Type B pancreatic cell (in vitro differentiated cells): ENCODE measurements at regions not wholly inside any gene's neighbourhood (a gene's known extent, or its start where the extent isn't known, plus 50 kb on each side); places are given as distances from the start of the nearest gene placed in this dataset.

ENCODE experiments used
- DNase-seq: peaks from one replicate; pipeline ENCODE4 v3.0.0; 2021; ENCODE audit warnings: mixed read lengths; ENCODE audit not compliant: unreplicated experiment; ENCODE audit errors: extremely low spot score
- H3K27ac Mint-ChIP-seq: 2 replicates; pipeline ENCODE4 v1.8.0; 2021; ENCODE audit warnings: mild to moderate bottlenecking, mixed read lengths
- H3K27me3 Mint-ChIP-seq: 2 replicates; pipeline ENCODE4 v1.8.0; 2021; ENCODE audit warnings: mixed read lengths
- H3K36me3 Mint-ChIP-seq: 2 replicates; pipeline ENCODE4 v1.8.0; 2021; ENCODE audit warnings: mixed read lengths
- H3K4me1 Mint-ChIP-seq: one replicate; pipeline ENCODE4 v1.8.0; 2021; ENCODE audit warnings: mixed read lengths; ENCODE audit not compliant: unreplicated experiment
- H3K4me3 Mint-ChIP-seq: 2 replicates; pipeline ENCODE4 v1.8.0; 2021; ENCODE audit warnings: mild to moderate bottlenecking, mixed read lengths
- H3K9me3 Mint-ChIP-seq: 2 replicates; pipeline ENCODE4 v1.8.0; 2021; ENCODE audit warnings: mixed read lengths
- TF ChIP-seq, protein P1 (sequence below): fragments of 200-600 bp; sonication (generic); conservative IDR thresholded peaks from 2 replicates; pipeline ENCODE4 v1.5.0; 2021; ENCODE audit warnings: antibody characterized with exemption, mild to moderate bottlenecking

DNA sequence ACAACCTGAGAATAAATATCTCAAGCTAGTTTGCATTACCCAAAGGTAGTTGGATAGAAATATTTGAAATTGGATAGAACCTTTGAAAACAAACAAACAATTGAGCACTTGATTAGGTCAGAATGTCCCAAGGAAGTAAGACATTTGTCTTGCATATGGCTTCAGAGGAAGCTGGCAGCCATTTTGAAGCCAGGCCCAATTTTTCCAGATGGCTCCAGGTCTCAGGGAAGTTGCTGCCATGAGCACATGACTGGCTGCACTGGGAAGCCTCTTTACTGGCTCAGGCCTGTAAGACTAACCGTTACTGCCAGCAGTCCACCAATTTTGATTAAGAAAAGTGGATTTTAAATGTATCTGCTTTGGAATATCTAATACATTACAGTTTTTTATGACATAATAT lies 448.9 kb upstream of the DPH6 start:
- no peak for DNase-seq
- Mint-ChIP-seq H3K27ac (no peak overlapping the region), H3K4me3 (no peak overlapping the region), H3K27me3 (no peaks in the 10 kb centered on the region), H3K36me3 (no peaks in the 10 kb centered on the region), H3K4me1 (peaks cover 7% of the 10 kb centered on the region), H3K9me3 (no peaks in the 10 kb centered on the region)
- TF ChIP-seq, protein P1, sequence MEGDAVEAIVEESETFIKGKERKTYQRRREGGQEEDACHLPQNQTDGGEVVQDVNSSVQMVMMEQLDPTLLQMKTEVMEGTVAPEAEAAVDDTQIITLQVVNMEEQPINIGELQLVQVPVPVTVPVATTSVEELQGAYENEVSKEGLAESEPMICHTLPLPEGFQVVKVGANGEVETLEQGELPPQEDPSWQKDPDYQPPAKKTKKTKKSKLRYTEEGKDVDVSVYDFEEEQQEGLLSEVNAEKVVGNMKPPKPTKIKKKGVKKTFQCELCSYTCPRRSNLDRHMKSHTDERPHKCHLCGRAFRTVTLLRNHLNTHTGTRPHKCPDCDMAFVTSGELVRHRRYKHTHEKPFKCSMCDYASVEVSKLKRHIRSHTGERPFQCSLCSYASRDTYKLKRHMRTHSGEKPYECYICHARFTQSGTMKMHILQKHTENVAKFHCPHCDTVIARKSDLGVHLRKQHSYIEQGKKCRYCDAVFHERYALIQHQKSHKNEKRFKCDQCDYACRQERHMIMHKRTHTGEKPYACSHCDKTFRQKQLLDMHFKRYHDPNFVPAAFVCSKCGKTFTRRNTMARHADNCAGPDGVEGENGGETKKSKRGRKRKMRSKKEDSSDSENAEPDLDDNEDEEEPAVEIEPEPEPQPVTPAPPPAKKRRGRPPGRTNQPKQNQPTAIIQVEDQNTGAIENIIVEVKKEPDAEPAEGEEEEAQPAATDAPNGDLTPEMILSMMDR, result no peak

DNA sequence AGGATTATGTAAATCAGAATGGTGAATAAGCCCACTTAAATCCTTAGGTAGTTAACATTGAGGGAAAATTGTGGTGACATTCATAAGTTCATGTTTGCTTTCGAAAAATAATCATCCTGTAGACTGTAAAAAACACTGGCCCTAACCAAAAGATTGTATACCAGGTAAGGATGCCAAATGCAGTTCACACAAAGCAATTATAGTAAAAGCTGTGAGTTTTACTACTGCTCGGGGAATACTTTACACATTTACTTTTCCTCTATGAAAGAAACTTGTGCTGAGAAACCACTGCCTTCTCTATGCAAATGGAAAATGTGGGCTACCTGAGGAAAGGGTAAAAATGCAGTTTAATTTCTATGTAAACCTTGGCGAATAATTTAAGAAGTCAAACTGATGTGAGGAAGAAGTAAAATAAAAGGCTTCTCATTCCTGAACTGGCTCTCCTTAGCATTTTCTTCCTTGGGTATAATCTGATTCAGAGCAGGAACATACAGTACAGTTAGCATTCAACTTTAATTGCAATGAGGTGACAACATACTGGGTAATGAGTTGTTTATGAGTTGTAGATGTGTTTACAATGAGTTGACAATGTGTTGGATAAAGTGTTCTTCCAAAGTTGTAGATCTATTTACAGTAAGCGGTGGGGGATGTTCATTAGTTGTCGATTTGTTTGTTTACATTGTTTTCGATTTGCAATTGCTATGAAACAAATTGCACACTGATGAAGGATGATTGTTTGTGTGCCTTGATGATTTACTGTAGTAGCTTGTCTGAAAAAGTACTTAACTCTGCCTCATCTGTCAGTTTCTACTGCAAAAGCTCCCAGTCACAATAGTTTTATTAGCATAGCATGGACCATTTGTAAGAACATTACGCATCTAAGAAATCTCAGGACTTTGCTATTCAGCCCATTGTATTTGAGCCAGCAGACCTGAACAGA lies 453.0 kb upstream of the DPH6 start:
- no peak overlapping the region for H3K4me3 Mint-ChIP-seq
- peaks cover 7% of the 10 kb centered on the region for H3K4me1 Mint-ChIP-seq
- no peak for DNase-seq
- H3K9me3 Mint-ChIP-seq, result no peaks in the 10 kb centered on the region
- H3K27ac Mint-ChIP-seq, result no peak overlapping the region
- H3K27me3 Mint-ChIP-seq, result no peaks in the 10 kb centered on the region
- TF ChIP-seq, protein P1, result no peak
- H3K36me3 Mint-ChIP-seq, result no peaks in the 10 kb centered on the region

DNA sequence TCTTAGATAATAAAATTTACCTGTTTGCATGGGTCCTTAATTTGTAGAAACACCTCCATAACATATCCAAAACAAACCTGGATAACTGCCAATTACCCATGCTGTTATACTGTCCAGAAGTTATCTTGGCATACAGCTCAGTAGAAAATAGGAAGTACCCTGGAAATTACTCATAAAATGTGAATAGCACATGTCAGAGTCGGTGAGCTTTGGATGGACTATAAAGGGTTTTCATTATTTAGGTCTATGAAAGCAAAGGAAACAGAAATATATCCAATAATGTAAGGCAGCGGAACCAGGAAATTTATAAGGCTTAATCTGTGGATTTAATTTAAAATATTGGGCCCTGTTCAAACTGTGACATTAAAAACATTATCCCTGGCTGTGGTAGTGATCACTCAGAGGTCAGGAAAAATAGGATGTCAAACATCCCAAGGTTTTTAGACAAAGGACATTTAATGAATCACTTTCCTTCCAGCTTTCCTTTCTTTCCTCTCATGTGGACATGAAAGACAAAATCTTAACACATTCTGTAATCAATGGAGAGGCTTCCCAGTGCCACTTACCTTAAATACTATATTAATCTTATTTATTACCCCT lies 459.0 kb upstream of the DPH6 start:
- TF ChIP-seq, protein P1, result no peak
- DNase-seq, result no peak
- Mint-ChIP-seq H3K27ac (no peak overlapping the region), H3K4me3 (no peak overlapping the region), H3K27me3 (no peaks in the 10 kb centered on the region), H3K9me3 (no peaks in the 10 kb centered on the region), H3K4me1 (peaks cover 3% of the 10 kb centered on the region), H3K36me3 (no peaks in the 10 kb centered on the region)

DNA sequence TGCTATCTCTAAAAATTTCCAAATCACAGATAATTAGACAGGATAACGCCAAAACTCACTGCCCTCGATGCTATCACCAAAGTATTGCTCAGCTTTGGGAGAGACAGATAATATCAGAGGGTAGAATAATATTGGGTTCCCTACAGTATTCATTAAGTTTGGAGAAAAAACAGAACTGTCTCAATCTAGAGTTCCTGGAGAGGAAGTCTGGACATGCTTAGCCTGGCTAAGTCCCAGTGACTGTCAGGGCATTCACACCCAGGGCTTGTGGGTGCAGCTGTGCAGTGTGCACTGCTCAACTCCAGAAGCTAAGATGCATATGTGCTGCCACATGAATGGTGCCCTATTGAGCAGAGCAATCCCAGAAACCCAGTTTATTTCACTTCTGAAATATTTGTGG lies 459.6 kb upstream of the DPH6 start:
- no peak overlapping the region for H3K27ac Mint-ChIP-seq
- H3K4me1 Mint-ChIP-seq, result peaks cover 3% of the 10 kb centered on the region
- H3K9me3 Mint-ChIP-seq, result no peaks in the 10 kb centered on the region
- TF ChIP-seq, protein P1, result no peak
- no peak overlapping the region for H3K4me3 Mint-ChIP-seq
- no peaks in the 10 kb centered on the region for H3K27me3 Mint-ChIP-seq
- H3K36me3 Mint-ChIP-seq, result no peaks in the 10 kb centered on the region
- DNase-seq, result no peak

DNA sequence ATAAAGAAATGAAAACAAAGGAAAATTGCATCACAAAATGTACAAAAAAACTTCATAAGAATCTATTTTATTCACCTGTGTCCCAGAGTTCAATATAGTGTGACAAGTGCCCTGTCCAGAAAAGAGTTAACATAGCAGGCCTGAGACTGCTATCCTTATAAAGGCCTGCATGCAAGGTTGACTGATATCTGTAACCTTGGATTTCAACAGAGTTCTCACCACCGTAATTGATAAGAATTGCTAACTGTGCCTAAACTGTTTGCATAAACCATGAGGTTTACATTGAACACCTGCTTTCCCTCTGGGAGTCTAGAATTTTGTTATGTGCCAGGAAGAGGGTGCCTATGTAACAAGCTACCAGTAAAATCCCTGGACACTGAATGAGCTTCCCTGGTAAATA lies 461.7 kb upstream of the DPH6 start:
- TF ChIP-seq, protein P1, result no peak
- Mint-ChIP-seq H3K27ac (no peak overlapping the region), H3K4me3 (no peak overlapping the region), H3K36me3 (no peaks in the 10 kb centered on the region), H3K27me3 (no peaks in the 10 kb centered on the region), H3K9me3 (no peaks in the 10 kb centered on the region), H3K4me1 (peaks cover 3% of the 10 kb centered on the region)
- DNase-seq, result no peak
